Ramos (cell line): ENCODE measurements at regions not wholly inside any gene's neighbourhood (a gene's known extent, or its start where the extent isn't known, plus 50 kb on each side); places are given as distances from the start of the nearest gene placed in this dataset.
"Not testable (repeated sequence)": the region's sequence is repeated elsewhere in the genome, so short reads cannot be mapped to it uniquely, and the experiment has no call there.

Source experiments
- in situ Hi-C: fragments of 300-500 bp; cut with MboI; formaldehyde crosslinking; loops from one replicate; pipeline ENCODE4 v1.14.3; 2022; ENCODE audit warnings: low sequenced_read_pairs; ENCODE audit not compliant: unreplicated experiment

- in situ Hi-C loops, result not testable (repeated sequence)
These were observed 126.9 kb downstream of the COPS8 start for GRCh38 chr2:237212356-237213279.

GRCh38 chr2:237213315-237214022 is 127.8 kb downstream of the COPS8 start:
- in situ Hi-C loops, result no loop called here

DNA sequence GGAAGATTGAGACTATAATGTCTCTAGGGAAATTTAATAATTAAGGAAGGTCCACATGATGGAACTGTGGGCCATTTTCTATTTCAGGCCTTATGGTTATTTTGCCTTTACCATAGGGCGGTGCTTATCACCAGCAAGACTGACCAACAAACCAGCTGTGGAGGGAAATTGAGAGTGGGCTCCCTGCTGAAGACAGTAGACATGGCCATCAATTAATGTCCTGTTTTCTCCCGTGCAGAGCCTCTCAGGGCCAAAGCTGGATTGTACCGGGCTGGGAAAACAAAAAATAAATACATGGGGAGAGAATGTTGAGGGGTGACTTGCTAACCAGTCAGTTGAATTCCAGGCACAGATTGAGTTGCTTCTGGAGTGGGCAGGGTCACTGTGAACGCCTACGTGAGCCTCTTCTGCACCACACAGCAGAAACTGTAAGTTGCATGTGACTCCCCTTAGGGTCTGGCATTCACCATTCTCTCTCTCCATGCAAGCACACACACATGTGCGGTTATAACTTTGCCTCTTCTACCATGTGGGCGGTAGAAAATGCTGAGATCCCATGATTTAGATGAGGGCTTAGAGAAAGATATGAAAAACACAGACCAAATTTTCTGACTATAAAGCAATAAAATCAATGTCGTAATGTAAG is 128.5 kb downstream of the COPS8 start:
- in situ Hi-C loops, result no loop called here

DNA sequence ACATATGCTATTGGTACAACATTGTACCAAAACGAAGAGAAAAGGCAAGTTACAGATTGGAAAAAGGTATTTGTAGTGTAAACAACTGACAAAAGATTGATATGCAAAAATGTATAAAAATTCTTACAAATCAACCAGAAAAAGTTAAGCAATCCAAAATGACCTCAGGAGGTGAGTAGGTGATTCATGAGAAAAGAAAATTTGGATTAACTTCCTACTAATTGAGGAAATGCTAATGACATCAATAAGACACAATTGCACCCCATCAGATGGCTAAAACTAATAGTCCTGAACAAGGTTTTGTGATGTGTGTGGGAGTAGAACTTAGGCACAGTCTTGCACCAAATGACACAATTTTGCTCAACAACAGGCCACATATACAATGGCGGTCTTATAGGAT is 129.3 kb downstream of the COPS8 start:
- in situ Hi-C loops, result no loop called here

DNA sequence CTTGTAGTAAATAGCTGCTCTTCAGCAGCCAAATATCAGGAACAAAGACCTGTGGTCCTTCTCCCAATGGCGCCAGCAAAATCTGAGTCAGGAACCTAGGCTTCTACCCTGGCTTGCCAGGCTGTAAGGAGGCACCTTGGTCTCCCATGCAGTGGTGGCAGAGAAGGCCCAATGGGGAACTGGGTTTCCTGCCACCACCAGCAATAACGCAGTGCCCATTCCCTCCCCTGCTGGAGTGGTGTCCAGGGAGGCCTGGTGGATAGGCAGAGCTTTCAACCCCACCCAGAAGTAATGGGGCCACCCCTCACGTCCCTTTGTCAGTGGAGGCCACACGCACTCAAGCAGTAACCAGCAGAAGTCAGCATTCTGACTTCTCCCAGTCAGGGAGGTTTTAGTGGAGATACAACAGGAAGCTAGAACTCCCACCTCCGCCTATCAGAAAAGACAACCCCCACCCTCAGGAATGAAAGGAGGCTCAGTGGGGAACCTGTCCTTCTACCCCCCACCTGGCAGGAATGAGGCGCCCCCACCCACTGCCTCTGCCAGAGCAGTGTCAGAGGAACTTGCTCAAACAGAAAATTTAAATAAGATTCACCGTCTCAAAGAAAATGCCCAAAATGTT is 132.4 kb downstream of the COPS8 start:
- in situ Hi-C loops, result no loop called here

DNA sequence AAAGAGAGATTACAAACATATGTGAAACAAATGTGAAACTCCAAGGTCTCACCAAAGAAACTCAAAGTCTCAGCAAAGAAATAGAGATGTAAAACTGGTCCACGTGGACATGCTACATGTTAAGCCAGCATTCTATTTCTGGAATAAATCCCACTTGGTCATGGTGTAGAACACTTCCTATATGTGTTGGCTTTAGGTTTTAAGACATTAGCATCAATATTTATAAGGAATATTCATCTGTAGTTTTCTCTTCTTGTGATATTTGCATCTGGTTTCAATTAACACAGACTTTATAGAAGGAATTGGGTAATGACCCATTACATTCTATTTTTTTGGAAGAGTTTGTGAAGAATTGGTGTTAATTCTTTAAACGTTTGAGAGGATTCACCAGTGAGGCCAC is 133.1 kb downstream of the COPS8 start:
- in situ Hi-C loops, result no loop called here

DNA sequence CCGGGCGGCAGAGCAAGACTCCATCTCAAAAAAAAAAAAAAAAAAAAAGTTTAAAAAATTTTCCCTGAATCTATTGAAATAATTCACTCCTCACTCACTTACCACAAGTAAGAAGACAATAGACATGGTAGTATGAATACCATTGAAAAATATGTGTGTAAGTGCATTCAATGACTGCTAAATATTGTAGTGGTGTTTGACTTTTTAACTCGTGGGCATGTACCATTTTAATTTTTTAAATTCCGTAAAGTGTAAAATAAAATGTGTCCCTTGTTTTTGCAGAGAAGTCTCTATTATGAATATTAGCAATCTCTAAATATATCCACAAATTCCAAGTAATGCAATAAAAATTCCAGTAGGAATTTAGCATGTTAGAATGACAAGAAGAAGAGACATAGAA is 134.1 kb downstream of the COPS8 start:
- in situ Hi-C loops, result no loop called here

- in situ Hi-C loops, result no loop called here
These were observed 135.8 kb downstream of the COPS8 start for GRCh38 chr2:237221443-237221842.

DNA sequence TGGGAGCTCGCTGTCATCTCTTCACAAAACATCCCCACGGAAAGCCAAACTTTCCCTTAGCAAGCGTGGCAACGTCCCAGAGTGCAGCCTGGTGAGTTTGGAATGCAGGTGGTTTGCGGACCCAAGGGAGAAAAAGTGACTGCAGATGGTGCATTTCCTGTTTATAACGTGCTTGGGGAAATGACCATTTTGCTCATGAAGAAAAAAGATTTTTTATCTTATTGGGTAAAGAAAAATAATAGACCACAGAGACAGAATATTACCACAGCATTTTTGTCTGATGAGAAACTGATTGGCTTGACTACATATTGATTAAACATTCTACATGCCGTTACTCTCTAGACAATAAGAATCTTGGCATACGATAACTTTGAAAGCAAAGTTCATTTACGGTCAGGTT is 136.5 kb downstream of the COPS8 start:
- in situ Hi-C loops, result no loop called here

GRCh38 chr2:237222601-237223041 is 136.9 kb downstream of the COPS8 start:
- in situ Hi-C loops, result no loop called here

DNA sequence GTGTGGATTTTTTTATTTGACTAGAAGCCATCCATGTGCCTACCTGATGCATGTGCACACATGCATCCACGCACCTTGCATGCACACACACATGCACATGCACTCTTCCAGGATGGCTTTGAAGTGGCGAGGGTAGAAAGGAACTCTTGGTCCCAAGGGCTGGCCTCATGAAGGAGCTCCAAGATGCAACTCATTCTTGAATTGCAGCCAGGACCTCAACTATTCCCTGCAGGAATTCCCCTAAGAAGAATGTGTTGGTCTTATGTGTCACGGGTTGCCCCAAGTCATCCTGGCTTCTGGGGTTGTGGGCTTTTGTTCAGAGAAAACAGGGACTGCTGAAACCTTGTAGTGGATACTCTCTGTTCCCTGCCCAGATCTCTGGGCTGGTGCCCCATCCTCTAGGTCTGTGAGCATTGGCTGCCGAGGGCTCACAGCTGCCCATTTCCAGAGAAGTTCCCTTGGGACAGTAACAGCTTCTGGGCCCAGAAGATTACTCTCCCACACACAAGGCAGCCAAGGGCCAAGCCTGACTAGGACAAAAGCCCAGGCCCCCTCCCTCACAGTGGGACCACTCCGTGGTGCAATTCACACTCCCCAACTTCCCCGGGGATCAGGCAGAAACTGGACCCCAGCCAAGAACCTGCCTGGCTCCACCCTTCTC is 137.6 kb downstream of the COPS8 start:
- in situ Hi-C loops, result no loop called here

GRCh38 chr2:237227190-237227589 is 141.5 kb downstream of the COPS8 start:
- in situ Hi-C loops, result no loop called here

- in situ Hi-C loops, result no loop called here
These were observed 142.0 kb downstream of the COPS8 start for GRCh38 chr2:237227592-237228280.

DNA sequence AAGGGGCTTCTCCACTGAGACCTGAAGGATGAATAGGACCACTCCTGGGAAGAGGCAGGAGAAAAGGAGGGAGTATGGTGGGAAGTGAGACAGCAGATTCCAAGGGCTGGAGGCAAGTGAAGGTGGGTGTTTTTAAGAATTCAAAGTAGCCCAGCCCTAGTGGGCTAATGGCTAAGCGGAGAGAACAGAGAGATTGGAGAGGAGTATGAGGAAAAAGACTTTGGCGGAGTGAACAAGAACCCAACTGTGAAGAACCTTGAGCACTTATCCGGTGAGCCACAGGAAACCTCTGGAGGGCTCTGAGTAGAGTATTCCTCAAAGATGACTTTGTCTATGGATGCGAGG is 142.6 kb downstream of the COPS8 start:
- in situ Hi-C loops, result no loop called here

- in situ Hi-C loops, result no loop called here
These were observed 144.2 kb downstream of the COPS8 start for GRCh38 chr2:237229905-237230304.

- in situ Hi-C loops, result no loop called here
These were observed 144.7 kb downstream of the COPS8 start for GRCh38 chr2:237230355-237230754.

DNA sequence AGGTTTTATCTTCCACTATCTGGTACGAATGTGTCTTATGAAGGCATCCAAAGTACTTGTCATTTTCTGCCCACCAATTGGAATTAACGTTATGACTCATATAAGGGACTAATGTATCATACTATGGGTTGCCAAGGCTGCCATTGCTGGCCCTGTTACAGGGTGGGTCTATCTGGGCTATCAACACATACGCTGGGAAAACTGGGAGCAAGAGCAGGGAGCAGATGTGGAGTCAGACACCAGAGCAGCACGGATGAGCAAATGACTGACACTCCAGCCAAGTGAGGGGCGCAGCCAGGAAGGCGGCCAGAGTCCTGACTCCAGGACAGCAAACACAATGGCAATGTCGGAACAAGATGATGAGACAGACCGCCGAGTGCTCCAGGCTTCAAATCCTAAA is 145.9 kb downstream of the COPS8 start:
- in situ Hi-C loops, result no loop called here

GRCh38 chr2:237232166-237232565 is 146.5 kb downstream of the COPS8 start:
- in situ Hi-C loops, result no loop called here

GRCh38 chr2:237234268-237234667 is 148.6 kb downstream of the COPS8 start:
- in situ Hi-C loops, result no loop called here
